HG02973 (cell line): ENCODE measurements at regions not wholly inside any gene's neighbourhood (a gene's known extent, or its start where the extent isn't known, plus 50 kb on each side); places are given as distances from the start of the nearest gene placed in this dataset.
"Not testable (repeated sequence)": the region's sequence is repeated elsewhere in the genome, so short reads cannot be mapped to it uniquely, and the experiment has no call there.

Experiments
- ATAC-seq: cut with Tn5 transposase; IDR thresholded peaks from one replicate; pipeline ENCODE4 v1.9.1; 2021; ENCODE audit warnings: moderate library complexity; ENCODE audit not compliant: unreplicated experiment

DNA sequence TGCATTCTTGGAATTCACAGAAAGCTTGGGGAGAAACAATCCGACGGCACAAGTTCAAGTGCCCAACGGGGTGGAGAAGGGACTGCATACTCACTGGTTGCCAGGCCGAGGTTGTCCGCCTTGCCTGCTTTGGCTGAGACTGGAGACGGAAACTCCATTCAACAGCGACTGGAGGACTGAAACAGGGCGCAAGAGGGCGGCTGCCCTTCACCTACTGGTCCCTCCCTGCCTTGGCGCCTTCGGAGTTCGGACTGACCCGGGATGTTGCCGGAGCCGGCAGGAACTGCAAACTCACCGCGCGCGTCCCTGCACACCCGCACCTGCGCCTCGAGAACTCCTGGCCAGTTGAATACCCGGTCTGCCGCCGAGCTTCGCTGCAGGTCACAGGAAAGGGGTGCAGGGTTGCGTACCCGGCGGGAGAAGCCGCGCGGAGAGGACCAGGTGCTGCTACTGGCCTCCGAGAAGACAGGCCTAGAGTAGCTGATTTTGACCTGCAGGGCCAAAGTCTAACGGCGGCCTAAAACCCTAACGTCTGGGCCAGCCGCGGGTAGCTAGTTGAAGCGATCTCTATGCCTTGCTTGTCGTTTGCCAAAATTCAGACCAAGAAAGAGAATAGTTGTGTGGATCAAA, 132.9 kb downstream of the FAM72B start:
- not testable (repeated sequence) for ATAC-seq

DNA sequence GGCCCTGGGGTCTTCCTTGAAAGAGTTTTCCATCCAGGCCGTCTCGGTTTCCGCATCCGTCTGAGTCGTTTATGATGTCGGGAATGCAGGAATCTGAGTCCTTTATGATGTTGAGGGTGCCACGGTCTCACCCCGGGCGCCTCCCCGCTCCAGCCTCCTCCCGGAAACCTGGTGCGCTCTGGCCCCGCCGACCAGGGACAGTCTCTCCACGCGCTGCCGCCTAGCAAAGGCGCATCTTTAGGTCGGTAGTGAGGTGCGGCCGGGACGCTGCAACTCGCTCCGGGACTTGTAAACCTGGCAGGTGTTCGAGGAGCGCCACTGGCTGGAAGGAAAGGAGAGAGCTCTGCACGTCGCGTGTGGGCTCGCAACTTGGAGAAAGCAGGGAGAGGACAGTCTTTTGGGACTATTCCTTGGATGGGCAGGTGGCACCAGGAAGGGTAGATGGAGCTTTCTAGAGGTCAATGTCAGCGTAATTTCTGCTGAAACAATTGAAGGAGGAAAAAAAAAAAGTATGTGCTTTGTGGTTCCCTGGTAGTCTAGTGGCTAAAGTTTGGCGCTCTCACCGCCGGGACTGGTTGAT, 132.0 kb downstream of the FAM72B start:
- ATAC-seq = not testable (repeated sequence)

DNA sequence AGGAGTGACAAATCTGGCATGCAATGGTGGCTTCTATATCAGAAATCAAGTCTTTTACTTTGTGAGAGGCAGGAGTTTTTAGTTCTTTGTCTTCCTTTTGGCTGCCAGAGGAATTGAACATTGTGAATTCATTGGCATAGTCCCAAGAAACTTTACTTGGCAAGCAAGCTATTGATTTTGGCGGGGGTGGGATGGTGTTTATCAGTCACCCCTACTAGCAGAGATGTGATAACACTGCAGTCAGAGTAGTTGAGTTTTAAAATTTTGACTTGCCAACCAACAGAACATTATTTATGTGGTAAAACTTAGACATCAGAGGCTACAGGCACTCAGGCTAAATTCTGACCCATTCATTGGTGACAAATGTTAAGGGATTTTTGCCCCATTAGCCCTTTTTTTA, 129.2 kb downstream of the FAM72B start:
- not testable (repeated sequence) for ATAC-seq

DNA sequence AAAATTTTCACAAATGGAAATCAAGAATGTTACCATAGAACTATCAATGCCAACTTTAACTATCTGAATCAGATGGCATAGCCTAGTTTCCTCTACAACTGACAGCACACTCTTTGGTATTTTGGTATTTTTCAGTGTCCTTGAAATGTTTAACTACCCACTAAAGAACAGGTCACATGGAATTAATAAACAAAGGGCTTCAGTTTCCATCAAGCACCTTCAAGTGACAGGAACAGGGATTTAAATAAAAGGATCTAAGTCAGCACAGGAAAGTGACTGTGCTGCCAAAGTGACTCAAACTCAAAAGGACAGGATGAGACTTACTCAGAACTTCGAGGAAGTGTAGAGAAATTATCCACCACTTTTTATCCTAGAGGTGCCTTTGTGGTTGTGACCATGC, 117.2 kb downstream of the FAM72B start:
- ATAC-seq = not testable (repeated sequence)

DNA sequence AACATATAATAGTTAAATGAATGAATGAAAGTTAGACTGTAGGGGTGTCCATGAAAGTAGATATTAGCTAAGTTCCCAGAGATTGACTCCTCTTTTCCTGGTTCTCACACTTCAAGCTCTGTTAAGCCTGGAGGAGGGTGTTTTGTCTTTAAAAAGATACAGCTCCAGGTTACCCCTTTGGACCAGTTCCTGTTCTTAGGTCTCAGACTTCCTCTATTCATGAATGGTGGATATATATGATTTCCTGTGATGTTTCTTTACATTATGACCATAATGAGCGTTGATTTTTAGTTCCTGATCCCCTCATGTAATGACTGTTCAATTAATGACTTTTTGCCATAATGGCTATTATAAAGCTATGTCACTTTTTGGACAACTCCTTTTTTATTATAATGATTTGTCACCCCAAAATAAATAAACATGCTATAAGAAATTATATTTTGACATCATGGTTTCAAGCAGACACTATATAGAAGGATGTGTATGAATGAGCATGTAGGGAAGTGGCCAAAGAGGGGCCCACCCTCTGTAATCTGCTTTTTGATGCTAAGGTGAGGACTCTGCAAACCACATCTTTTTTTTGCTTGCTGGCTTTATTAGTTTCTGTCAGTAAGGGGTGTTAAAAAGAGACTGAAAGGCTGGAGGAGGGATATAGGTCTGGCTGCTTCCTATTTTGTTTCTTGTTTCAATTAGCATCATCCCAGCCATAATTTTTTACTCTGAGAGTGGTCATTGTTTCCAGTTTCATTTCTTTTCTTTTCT, 115.2 kb downstream of the FAM72B start:
- ATAC-seq = not testable (repeated sequence)

DNA sequence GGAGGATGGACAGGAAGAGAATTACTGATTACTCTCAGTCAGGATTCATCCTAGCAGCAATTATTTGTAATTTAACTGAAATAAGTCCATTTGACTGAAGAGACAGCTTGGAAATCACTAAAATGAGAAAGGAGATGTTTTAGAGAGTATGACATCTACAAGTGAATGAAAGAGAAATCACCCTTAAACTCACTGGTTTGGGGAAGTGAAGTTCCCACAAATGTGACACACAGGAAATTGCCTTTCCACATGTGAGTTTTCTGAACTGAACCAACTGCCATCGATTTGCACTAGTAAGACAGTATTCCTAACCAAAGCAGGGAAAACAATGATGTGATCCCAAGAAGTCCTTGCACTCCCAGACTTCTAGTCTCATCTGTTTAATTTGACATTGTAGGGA, 110.3 kb downstream of the FAM72B start:
- not testable (repeated sequence) for ATAC-seq

DNA sequence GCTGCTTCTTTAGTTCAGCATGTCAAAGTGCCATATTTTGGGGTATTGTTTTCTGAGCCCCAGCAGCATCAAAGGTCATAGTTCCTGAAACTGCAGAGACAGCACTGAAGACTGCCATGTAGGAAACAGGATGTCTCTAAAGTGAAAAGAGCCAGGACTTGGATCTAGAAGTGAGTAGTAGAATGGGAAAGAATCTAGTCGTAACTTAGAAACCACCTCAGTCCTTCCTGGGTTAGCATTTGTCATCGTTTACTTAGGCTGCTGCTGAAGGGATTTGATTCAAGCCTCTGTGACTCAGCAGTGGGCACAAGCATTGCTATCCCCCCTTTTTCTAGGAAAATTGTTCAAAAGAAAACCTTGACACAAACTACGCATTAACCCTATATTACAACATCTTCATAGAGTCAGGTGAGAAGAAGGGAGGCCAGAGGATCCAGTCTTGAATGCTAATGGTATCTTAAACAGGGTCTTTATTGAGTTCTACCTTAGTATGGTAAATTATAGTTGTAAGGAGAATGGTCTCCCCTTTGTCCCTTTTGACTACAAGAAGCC, 108.8 kb downstream of the FAM72B start:
- ATAC-seq = not testable (repeated sequence)

DNA sequence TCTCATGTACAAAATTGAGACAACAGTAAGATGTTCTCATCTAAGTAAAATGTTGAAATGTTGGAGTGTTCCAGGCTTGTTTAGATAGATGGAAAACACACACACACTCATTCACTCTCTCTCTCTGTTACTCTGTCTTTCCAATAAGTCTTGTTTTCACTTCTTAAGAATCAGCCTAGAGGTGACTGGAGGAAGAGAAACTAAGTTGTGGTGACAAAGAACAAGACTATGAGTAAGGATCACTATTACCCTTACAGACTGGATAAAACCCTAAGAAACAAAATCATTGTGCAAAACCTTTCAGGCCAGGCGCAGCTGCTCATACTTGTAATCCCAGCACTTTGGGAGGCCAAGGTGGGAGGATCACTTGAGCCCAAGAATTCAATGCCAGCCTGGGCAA, 107.5 kb downstream of the FAM72B start:
- peak; percentile 95 for ATAC-seq

DNA sequence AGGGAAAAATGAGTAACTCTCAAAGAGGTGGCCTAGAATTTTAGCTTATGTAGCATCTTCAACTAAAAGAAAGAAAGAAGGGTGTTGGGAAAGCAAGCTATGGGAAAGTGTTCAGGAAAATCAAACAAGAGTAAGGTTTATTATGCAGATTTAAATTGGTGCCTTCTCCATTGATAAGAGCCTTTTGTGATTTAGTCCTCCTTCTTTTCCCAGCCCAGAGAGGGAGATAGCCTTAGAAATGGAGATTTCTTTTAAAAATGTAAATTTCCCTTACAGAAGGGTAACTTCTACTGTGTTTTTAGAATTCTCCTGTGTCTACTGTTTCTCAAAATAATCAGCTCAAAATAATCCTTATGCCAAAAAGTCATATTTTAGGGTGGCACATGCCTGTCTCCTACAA, 104.5 kb downstream of the FAM72B start:
- ATAC-seq = not testable (repeated sequence)

DNA sequence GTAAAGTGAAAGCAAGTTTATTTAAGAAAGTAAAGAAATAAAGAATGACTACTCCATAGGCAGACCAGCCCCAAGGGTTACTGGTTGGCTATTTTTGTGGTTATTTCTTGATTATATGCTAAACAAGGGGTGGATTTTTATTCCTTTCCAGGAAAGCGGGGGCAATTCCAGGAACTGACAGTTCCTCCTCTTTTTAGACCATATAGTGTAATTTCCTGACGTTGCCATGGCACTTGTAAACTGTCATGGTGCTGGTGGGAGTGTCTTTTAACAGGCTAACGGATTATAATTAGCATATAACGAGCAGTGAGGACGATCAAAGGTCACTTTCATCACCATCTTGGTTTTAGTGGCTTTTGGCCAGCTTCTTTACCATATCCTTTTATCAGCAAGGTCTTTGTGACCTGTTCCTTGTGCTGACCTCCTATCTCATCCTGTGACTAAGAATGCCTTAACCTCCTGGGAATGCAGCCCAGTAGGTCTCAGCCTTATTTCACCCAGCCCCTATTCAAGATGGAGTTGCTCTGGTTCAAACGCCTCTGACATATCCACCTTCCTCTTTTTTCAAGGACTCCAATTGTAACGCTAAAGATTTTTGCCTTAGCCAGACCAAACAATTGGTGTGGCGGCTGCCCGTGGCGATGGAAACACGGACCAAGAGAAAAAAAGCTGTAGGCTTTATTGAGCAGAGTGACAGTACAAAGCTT, 103.8 kb downstream of the FAM72B start:
- not testable (repeated sequence) for ATAC-seq

DNA sequence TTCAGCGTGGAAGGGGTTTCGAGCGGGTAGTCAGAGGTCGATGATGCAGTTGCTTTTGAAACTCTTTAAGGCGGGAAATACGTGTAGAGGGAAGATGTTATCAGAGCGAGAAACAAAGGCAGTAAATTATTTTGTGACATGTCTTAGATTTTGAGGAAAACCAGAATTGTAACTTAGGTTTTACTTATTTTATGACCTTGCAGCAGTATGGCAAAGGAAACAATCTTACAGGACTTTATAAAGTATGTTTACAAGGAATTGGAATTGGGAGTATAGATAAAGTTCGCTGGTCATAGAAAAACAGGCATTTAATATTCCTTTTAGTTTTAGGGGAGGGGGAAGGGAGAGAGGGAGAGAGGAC, 103.3 kb downstream of the FAM72B start:
- not testable (repeated sequence) for ATAC-seq

DNA sequence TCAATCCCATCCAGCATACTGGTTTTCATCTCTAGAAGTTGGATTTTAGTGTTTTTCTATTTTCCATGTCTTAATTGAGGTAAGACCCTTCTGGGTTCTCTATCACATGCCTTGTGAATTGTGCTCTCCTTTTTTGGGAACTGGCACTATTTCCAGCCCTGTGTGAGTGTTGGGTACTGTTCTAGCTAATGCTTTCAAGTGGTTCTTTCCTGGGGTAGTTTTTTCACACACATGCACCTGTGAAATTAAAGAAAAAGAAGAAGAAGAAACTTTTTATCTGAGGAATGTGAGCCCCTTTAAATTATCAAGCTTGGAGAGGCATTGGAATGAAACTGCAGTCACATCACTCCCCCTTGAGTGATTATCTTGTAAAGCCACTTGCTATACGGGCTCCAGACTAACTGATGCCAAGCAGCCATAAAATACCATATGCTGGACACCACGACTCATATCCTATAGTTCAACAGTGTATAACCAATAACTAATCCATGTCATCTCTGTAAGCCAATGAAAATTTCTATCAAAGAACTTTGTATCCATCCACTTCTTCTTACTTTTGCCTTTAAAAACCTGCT, 102.4 kb downstream of the FAM72B start:
- ATAC-seq = not testable (repeated sequence)

DNA sequence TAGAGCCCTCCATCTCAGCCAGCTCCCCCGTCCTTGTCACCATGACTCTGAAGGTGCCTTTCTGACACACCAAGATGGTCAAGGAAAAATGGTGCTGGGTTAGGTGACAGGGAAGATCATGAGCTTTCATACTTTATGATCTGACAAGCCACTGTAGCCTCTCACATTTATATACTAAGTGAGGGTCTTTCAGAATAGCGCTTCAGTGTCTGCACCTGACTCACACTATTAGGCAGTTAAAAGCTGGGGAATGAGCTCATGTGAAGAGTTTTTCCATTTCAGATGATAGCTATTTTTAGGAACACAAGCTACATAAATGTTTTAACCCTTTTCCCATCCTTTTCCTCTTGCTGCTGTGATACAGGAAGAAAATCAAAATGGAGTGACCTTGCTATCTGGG, 101.1 kb downstream of the FAM72B start:
- ATAC-seq = not testable (repeated sequence)

DNA sequence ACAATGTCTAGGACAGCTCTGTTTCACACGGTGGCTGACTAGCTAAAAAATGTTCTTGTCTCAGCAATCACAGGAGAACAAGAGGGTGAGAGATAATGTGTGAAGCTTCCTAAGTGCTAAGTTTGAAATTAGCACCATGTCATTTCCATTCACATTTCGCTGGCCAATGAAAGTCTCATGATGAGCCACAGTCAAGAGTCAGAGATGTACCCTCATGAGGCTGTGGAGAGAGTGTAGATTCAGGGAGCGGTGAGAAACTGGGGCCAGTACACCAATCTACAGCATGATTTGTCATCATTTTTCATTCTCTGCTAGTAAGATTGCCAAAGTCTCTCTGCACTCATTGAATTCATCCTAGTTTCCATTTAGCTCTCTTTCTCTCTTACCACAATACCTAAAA, 97.9 kb downstream of the FAM72B start:
- ATAC-seq = not testable (repeated sequence)

DNA sequence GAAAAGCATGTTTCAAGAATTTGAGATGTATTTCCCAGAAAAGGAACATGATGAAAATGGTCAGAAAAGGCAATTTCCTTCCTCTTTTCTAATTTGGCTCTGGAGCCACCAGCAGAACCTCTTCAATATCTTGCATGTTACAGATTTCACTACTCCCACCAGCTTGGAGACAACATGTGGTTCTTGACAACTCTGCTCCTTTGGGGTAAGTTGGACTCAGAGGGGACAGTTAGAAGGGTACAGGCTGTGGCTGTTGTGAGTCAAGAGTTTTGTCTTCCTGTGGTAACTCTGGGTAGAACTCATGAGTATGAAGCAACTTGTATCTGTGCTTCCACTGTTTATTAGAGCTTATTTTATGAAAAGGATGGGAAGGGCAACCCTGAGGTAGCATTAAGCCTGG, 96.9 kb downstream of the FAM72B start:
- not testable (repeated sequence) for ATAC-seq

DNA sequence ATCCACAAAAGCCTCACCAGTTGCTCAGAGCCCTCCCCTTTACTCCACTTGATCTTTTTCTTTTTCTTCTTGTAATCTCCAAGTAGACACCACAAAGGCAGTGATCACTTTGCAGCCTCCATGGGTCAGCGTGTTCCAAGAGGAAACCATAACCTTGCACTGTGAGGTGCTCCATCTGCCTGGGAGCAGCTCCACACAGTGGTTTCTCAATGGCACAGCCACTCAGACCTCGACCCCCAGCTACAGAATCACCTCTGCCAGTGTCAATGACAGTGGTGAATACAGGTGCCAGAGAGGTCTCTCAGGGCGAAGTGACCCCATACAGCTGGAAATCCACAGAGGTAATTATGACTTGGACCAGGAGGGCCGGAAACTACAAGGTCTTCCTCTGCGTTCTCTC, 95.6 kb downstream of the FAM72B start:
- ATAC-seq = not testable (repeated sequence)

DNA sequence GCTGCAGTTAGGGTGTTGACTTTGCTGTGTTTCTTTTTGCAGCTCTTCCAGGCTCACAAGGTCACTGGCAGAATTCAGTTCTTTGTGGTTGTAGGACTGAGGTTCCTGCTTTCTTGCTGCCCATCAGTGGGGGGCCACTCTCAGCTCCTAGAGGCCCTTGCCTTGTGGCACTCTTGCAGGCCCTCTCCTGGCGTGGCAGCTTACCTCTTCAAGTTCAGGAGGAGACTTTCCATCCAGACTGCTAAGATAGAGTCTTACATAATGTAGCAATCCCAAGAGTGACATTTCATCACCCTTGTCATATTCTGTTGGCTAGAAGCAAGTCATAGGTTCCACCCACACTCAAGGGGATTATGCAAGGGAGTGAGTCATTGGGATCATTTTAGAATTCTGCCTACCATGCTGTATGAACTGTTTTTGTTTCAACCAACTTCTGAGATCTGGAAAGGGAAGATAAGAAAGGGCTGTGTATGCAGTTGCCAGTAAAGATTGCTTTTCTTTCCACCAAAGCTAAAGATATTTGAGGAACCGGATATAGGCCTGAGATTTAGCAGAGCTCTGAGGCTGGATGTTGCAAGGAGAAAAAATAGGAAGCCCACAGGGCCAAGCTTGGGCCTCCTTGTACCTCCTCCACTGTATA, 91.7 kb downstream of the FAM72B start:
- ATAC-seq = not testable (repeated sequence)

DNA sequence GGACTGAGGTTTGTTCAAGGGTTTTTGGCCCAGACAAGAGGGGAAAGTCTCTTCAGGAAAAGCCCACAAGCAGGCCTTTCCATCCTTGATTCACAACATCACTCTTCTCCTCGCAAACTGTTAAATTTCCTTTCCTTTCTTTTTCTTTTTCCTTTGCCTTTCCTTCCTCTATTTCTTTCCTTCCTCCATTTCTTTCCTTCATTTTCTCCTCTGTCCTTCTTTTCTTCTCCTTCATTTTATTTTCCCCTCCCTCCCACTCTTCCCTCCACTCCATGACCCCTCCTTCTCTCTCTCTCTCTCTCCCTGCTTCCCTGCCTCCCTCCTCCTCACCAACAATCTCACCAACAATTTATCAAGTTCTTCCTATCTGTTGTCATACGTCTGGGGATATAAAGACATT, 89.1 kb downstream of the FAM72B start:
- not testable (repeated sequence) for ATAC-seq

DNA sequence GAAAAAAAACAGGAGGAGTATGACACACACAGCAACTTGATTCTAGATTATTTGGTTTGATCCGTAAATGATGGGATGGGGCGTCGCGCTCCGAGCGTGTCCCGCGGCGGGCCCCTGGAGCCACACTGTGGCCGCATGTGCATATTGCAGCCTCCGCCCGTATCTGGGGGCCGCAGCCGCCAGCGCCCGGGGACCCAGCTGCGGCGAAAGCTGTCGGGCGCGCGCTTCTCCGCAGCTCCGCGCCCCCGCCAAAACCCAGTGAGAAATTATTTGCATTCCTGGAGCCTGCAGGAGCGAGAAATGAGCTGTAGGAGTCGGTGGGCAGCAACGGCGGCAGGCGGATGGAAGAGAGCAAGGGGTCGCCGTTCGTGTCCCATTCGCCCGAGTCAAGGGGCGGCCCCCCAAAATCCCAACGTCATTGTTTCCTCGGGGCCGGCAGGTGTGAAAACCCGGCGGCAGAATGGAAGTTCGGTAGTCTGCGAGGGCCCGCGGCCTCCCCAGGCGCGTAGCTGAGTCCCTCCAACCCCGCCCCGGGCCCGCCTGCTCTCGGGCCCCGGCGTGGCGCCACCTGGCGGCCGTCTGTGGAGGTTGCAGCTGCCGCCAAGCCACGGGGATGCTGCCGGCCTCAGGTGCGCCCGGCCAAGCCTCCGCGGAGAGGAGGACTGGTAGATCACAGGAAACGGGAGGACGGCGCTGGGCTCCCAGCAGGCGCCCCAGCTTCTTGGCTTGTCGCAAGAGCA, 86.8 kb downstream of the FAM72B start:
- ATAC-seq = peak; percentile 90

DNA sequence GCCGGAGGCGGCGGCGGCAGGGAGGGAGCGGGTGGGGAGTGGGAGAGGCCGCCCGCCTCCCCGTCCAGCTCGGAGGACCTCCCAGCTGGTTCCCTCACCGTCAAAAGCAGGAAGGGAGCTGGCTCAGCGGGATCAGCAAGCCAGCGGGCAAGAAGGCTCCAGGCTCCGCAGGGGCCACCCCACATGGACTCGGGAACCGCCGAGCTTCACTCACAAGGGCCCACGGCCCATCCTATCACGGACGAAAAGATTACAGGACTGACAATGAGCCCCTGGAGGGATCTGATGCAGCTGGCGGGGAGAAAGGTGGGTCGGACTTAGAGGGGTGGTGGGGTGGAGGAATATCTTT, 86.3 kb downstream of the FAM72B start:
- ATAC-seq = peak; percentile 14
